WTC11 (cell line): ENCODE measurements at regions not wholly inside any gene's neighbourhood (a gene's known extent, or its start where the extent isn't known, plus 50 kb on each side); places are given as distances from the start of the nearest gene placed in this dataset.

Source experiments
- ATAC-seq: fragments of 200-7000 bp; cut with Tn5 transposase; 2 replicates; pipeline ENCODE4 v1.10.0; 2021; ENCODE audit warnings: mild to moderate bottlenecking, moderate library complexity
- CTCF ChIA-PET: fragments of 300-600 bp; sonication (Branson Sonifier 250); formaldehyde crosslinking; loops from one replicate; lab custom pipeline; 2021; ENCODE audit warnings: antibody characterized with exemption; lab: Charles Lee
- POLR2A ChIA-PET: fragments of 350-600 bp; sonication (Branson Sonifier 250); formaldehyde crosslinking; loops from one replicate; lab custom pipeline; 2021; ENCODE audit warnings: antibody characterized with exemption; lab: Charles Lee
- DNase-seq: peaks from one replicate; pipeline ENCODE4 v3.0.0; 2021; ENCODE audit warnings: low spot score
- H3K27ac Mint-ChIP-seq: 2 replicates; pipeline ENCODE4 v1.8.0; 2021; ENCODE audit warnings: mixed read lengths
- H3K27me3 Mint-ChIP-seq: 2 replicates; pipeline ENCODE4 v1.8.0; 2021; ENCODE audit warnings: low read depth, mild to moderate bottlenecking, moderate library complexity, mixed read lengths
- H3K36me3 Mint-ChIP-seq: 2 replicates; pipeline ENCODE4 v1.8.0; 2021; ENCODE audit warnings: mixed read lengths
- H3K4me1 Mint-ChIP-seq: 2 replicates; pipeline ENCODE4 v1.8.0; 2022; ENCODE audit warnings: mixed read lengths
- H3K4me3 Mint-ChIP-seq: 2 replicates; pipeline ENCODE4 v1.8.0; 2021; ENCODE audit warnings: mild to moderate bottlenecking, moderate library complexity, mixed read lengths
- H3K9me3 Mint-ChIP-seq: 2 replicates; pipeline ENCODE4 v1.8.0; 2021; ENCODE audit warnings: mixed read lengths
- ATF2 ChIP-seq: sonication (generic); formaldehyde crosslinking; IDR thresholded peaks from 2 replicates; pipeline ENCODE4 v1.8.1; 2022; ENCODE audit warnings: low read depth, missing genetic modification reagents, borderline replicate concordance
- ATF3 ChIP-seq: sonication (generic); formaldehyde crosslinking; conservative IDR thresholded peaks from 2 replicates; pipeline ENCODE4 v1.8.1; 2022; ENCODE audit warnings: mild to moderate bottlenecking, missing genetic modification reagents
- E2F4 ChIP-seq: sonication (generic); formaldehyde crosslinking; IDR thresholded peaks from 2 replicates; pipeline ENCODE4 v1.8.1; 2022; ENCODE audit warnings: low read depth, mild to moderate bottlenecking, moderate library complexity, missing genetic modification reagents, borderline replicate concordance
- ERG ChIP-seq: fragments of 250-450 bp; sonication (Bioruptor Pico); IDR thresholded peaks from 2 replicates; pipeline ENCODE4 v1.8.0; 2021; ENCODE audit warnings: mild to moderate bottlenecking
- FOXP1 ChIP-seq: sonication (generic); formaldehyde crosslinking; IDR thresholded peaks from 2 replicates; pipeline ENCODE4 v1.8.0; 2022; ENCODE audit warnings: missing genetic modification reagents, mild to moderate bottlenecking, moderate library complexity, borderline replicate concordance
- FOXP4 ChIP-seq: sonication (generic); formaldehyde crosslinking; IDR thresholded peaks from 2 replicates; pipeline ENCODE4 v1.8.0; 2022; ENCODE audit warnings: mild to moderate bottlenecking, missing genetic modification reagents
- GRHL2 ChIP-seq: fragments of 250-450 bp; sonication (Bioruptor Pico); IDR thresholded peaks from 2 replicates; pipeline ENCODE4 v1.8.0; 2022; ENCODE audit warnings: mild to moderate bottlenecking, moderate library complexity; ENCODE audit not compliant: insufficient replicate concordance, severe bottlenecking
- IRF2 ChIP-seq: sonication (generic); formaldehyde crosslinking; IDR thresholded peaks from 2 replicates; pipeline ENCODE4 v1.8.0; 2022; ENCODE audit warnings: low read depth, missing genetic modification reagents, borderline replicate concordance
- KAT7 ChIP-seq: sonication (generic); formaldehyde crosslinking; IDR thresholded peaks from 2 replicates; pipeline ENCODE4 v1.8.1; 2023; ENCODE audit warnings: missing genetic modification reagents, mild to moderate bottlenecking, borderline replicate concordance
- MXD4 ChIP-seq: fragments of 250-450 bp; sonication (Bioruptor Pico); IDR thresholded peaks from 2 replicates; pipeline ENCODE4 v1.8.0; 2021; ENCODE audit warnings: mild to moderate bottlenecking, moderate library complexity, borderline replicate concordance
- MYBL2 ChIP-seq: sonication (generic); formaldehyde crosslinking; IDR thresholded peaks from 2 replicates; pipeline ENCODE4 v1.8.1; 2023; ENCODE audit warnings: mild to moderate bottlenecking, moderate library complexity, missing genetic modification reagents
- NFYB ChIP-seq: sonication (generic); formaldehyde crosslinking; conservative IDR thresholded peaks from 2 replicates; pipeline ENCODE4 v1.8.0; 2022; ENCODE audit warnings: low read depth, missing genetic modification reagents
- RORB ChIP-seq: fragments of 250-450 bp; sonication (Bioruptor Pico); IDR thresholded peaks from 2 replicates; pipeline ENCODE4 v1.9.0; 2021; ENCODE audit warnings: mild to moderate bottlenecking
- TCF7 ChIP-seq: sonication (generic); formaldehyde crosslinking; IDR thresholded peaks from 2 replicates; pipeline ENCODE4 v1.8.0; 2022; ENCODE audit warnings: mild to moderate bottlenecking, low read depth, missing genetic modification reagents, moderate library complexity
- TEAD4 ChIP-seq: sonication (generic); formaldehyde crosslinking; IDR thresholded peaks from 2 replicates; pipeline ENCODE4 v1.8.0; 2022; ENCODE audit warnings: mild to moderate bottlenecking, missing genetic modification reagents
- TP53 ChIP-seq: sonication (generic); formaldehyde crosslinking; IDR thresholded peaks from 2 replicates; pipeline ENCODE4 v1.8.1; 2023; ENCODE audit warnings: mild to moderate bottlenecking, missing genetic modification reagents
- USF1 ChIP-seq: sonication (generic); formaldehyde crosslinking; IDR thresholded peaks from 2 replicates; pipeline ENCODE4 v1.8.0; 2022; ENCODE audit warnings: mild to moderate bottlenecking, missing genetic modification reagents
- ZNF396 ChIP-seq: fragments of 250-450 bp; sonication (Bioruptor Pico); IDR thresholded peaks from 2 replicates; pipeline ENCODE4 v1.8.0; 2021; ENCODE audit warnings: mild to moderate bottlenecking, moderate library complexity, borderline replicate concordance
- ZNF416 ChIP-seq: fragments of 250-450 bp; sonication (Bioruptor Pico); IDR thresholded peaks from 2 replicates; pipeline ENCODE4 v1.9.0; 2021; ENCODE audit warnings: mild to moderate bottlenecking, inconsistent platforms

GRCh38 chr5:176161431-176161830 lies 76.8 kb upstream of the SIMC1 start (continued):
- no peak for TF ChIP-seq E2F4 (CRISPR knock-in tag)
- TF ChIP-seq ERG (CRISPR knock-in tag) = no peak
- TF ChIP-seq FOXP1 (CRISPR knock-in tag) = no peak
- TF ChIP-seq IRF2 (CRISPR knock-in tag) = no peak

- Mint-ChIP-seq H3K27me3 (peaks cover 7% of the 10 kb centered on the region), H3K9me3 (peaks cover 12% of the 10 kb centered on the region), H3K27ac (no peak overlapping the region), H3K36me3 (peaks cover 2% of the 10 kb centered on the region; the same call in 1 of the 2 replicates), H3K4me3 (no peak overlapping the region), H3K4me1 (0 out of 2 replicates have a peak, but pooled peaks cover 3% of the 10 kb centered on the region)
- ChIA-PET POLR2A (interaction anchor here (0.7 kb wide), 1 partner anchor 324 kb away, joined by 3 read pairs; no protein-coding TSS in a partner anchor), CTCF (no interaction called here)
- no peak for ATAC-seq
- TF ChIP-seq MXD4 (CRISPR knock-in tag) = no peak
- DNase-seq = no peak
These were observed 76.0 kb upstream of the SIMC1 start for GRCh38 chr5:176162198-176162597.

GRCh38 chr5:176162888-176163287 lies 75.3 kb upstream of the SIMC1 start:
- no peak for DNase-seq
- Mint-ChIP-seq H3K4me3 (no peak overlapping the region), H3K27me3 (peaks cover 7% of the 10 kb centered on the region), H3K4me1 (peaks cover 5% of the 10 kb centered on the region; the same call in 1 of the 2 replicates), H3K9me3 (peaks cover 12% of the 10 kb centered on the region), H3K36me3 (peaks cover 2% of the 10 kb centered on the region; the same call in 1 of the 2 replicates), H3K27ac (no peak overlapping the region)
- POLR2A ChIA-PET = no interaction called here
- TF ChIP-seq FOXP1 (CRISPR knock-in tag) = no peak
- TF ChIP-seq NFYB (CRISPR knock-in tag) = no peak
- TF ChIP-seq TP53 = no peak
- TF ChIP-seq TEAD4 (CRISPR knock-in tag) = no peak
- no peak for TF ChIP-seq RORB (CRISPR knock-in tag)
- TF ChIP-seq IRF2 (CRISPR knock-in tag) = no peak
- TF ChIP-seq ATF2 = no peak
- ATAC-seq = no peak
- CTCF ChIA-PET = no interaction called here

- ATAC-seq = no peak
- no peaks in the 10 kb centered on the region for H3K9me3 Mint-ChIP-seq
- H3K36me3 Mint-ChIP-seq = no peaks in the 10 kb centered on the region
- peaks cover 31% of the 10 kb centered on the region for H3K27me3 Mint-ChIP-seq
- no peak overlapping the region for H3K4me3 Mint-ChIP-seq
- peaks cover 17% of the 10 kb centered on the region for H3K4me1 Mint-ChIP-seq
- ChIA-PET CTCF (no interaction called here), POLR2A (no interaction called here)
- DNase-seq = no peak
- TF ChIP-seq ZNF416 (CRISPR knock-in tag) (no peak), ATF3 (CRISPR knock-in tag) (no peak), USF1 (no peak), FOXP4 (CRISPR knock-in tag) (no peak), GRHL2 (CRISPR knock-in tag) (no peak), MYBL2 (CRISPR knock-in tag) (no peak), TCF7 (CRISPR knock-in tag) (no peak), NFYB (CRISPR knock-in tag) (no peak), TP53 (no peak), RORB (CRISPR knock-in tag) (no peak), MXD4 (CRISPR knock-in tag) (no peak), ZNF396 (no peak), KAT7 (CRISPR knock-in tag) (no peak)
- TF ChIP-seq, all 79 proteins: peak for 0
- no peak overlapping the region for H3K27ac Mint-ChIP-seq
These were observed 71.8 kb upstream of the SIMC1 start for GRCh38 chr5:176166427-176166826.
